Heart right ventricle (tissue), 16 donors: ENCODE measurements at regions not wholly inside any gene's neighbourhood (a gene's known extent, or its start where the extent isn't known, plus 50 kb on each side); places are given as distances from the start of the nearest gene placed in this dataset.

Source experiments
- ATAC-seq, 8 donors: fragments of 200-7000 bp; cut with Tn5 transposase; one replicate each; pipeline ENCODE4 v1.9.1; 2020; ENCODE audit warnings: mild to moderate bottlenecking in 8 of 8, moderate library complexity in 8 of 8, moderate number of reproducible peaks in 1 of 8
- DNase-seq, 2 donors: peaks; one replicate each; pipeline ENCODE4 v3.0.0-alpha.2; 2020
- H3K27ac ChIP-seq, 10 donors: fragments of 200-600 bp; sonication (generic) in 2 of 10; one replicate each; pipeline versions ENCODE4 v1.5.0 to v1.8.0; 2020 to 2022; ENCODE audit warnings: mild to moderate bottlenecking in 3 of 10
- H3K27me3 ChIP-seq, 7 donors: fragments of 200-600 bp; one replicate each; pipeline ENCODE4 v1.8.0; 2021 to 2022; ENCODE audit warnings: mild to moderate bottlenecking in 2 of 7
- H3K36me3 ChIP-seq, 9 donors: fragments of 200-600 bp; sonication (generic) in 1 of 9; one replicate each; pipeline versions ENCODE4 v1.5.0 to v1.8.0; 2020 to 2022; ENCODE audit warnings: mild to moderate bottlenecking in 2 of 9
- H3K4me1 ChIP-seq, 9 donors: fragments of 200-600 bp; sonication (generic) in 1 of 9; one replicate each; pipeline versions ENCODE4 v1.5.0 to v1.8.0; 2020 to 2022; ENCODE audit warnings: mild to moderate bottlenecking in 4 of 9
- H3K4me3 ChIP-seq, 10 donors: fragments of 200-600 bp; sonication (generic) in 2 of 10; one replicate each; pipeline versions ENCODE4 v1.5.0 to v1.8.0; 2020 to 2022; ENCODE audit warnings: mild to moderate bottlenecking in 7 of 10, moderate library complexity in 2 of 10
- H3K9me3 ChIP-seq, 11 donors: fragments of 200-600 bp in 10 of 11; sonication (generic) in 2 of 11; one replicate each; pipeline versions ENCODE4 v1.5.0 to v1.8.0; 2013 to 2022; ENCODE audit warnings: mild to moderate bottlenecking in 2 of 11, control low read depth in 1 of 11, moderate library complexity in 1 of 11
- CTCF ChIP-seq, 9 donors: fragments of 200-600 bp; sonication (generic) in 2 of 9; IDR thresholded peaks; one replicate each; pipeline versions ENCODE4 v1.5.0 to v1.8.0; 2021 to 2022; ENCODE audit warnings: antibody characterized with exemption in 9 of 9, mild to moderate bottlenecking in 5 of 9, moderate library complexity in 1 of 9
- WGBS, 2 donors: extraction: QIAGEN DNeasy Blood & Tissue Kit; methylation state at CpG; one replicate each; pipeline ENCODE4 v1.1.7; 2013; ENCODE audit warnings: inconsistent platforms in 1 of 2; 5-methylcytosine and 5-hydroxymethylcytosine counted together
- intact Hi-C, 10 donors: fragments of 100-400 bp; cut with DNase I; formaldehyde crosslinking; loops; one replicate each; pipeline versions ENCODE4 v1.11.1 to v1.14.2; 2022
- donor health status: Arrhythmogenic right ventricular cardiomyopathy.
- donor health status: ischemic (EF 13 %, LVEDD 7.1; RV severe dilation, severe dysfunction).
- donor health status: healthy with polysubstance abuse.
- donor health status: DM: no; HTN: yes; CAD: no.
- donor health status: DM: no; HTN: no; CAD: no.
- donor health status: ischemic (EF 25% LVEDD 6.9; RV normal size, moderate dysfunction).
- donor health status: ischemic (EF 25% LVEDD 5.7; RV mildly dilated, moderate dysfunction).
- donor health status: healthy.
- donor health status: DM: yes; HTN: yes; CAD: no.
- donor health status: Ischemic cardiomyopathy.
- donor health status: ischemic (EF 35%, LVEDD 5.7; RV mildly dilated, moderate dysfunction).
- donor health status: nonischemic (EF 11% LVEDD 7.7; RV severe dilation, severe dysfunction).
- donor health status: DM: yes; HTN: yes; CAD: no.
- donor health status: PGD.
- donor health status: ischemic (EF 29% LVEDD 5.4; RV normal size, mild dysfunction).
- donor health status: nonischemic (EF 23%, LVEDD 6.1; RV moderate dilation, normal function).

- no peaks in the 10 kb centered on the region for H3K9me3 ChIP-seq
- no peaks in the 10 kb centered on the region for H3K4me1 ChIP-seq
- intact Hi-C loops: no loop called here
- ATAC-seq: no peak
- 66% methylated on average over 11 of the region's 11 CpGs for whole genome bisulfite sequencing, 2 donors
- TF ChIP-seq CTCF (IDR thresholded peaks at IDR 0.05): no peak
- no peaks in the 10 kb centered on the region for H3K36me3 ChIP-seq
- no peak overlapping the region for H3K4me3 ChIP-seq
- no peak for DNase-seq
- H3K27ac ChIP-seq: no peak overlapping the region
- peaks cover 0 to 5% (median 0%) of the 10 kb centered on the region in 7 donors for H3K27me3 ChIP-seq
These were observed 212.8 kb upstream of the ELAC2 start for GRCh38 chr17:13230350-13231264.

DNA sequence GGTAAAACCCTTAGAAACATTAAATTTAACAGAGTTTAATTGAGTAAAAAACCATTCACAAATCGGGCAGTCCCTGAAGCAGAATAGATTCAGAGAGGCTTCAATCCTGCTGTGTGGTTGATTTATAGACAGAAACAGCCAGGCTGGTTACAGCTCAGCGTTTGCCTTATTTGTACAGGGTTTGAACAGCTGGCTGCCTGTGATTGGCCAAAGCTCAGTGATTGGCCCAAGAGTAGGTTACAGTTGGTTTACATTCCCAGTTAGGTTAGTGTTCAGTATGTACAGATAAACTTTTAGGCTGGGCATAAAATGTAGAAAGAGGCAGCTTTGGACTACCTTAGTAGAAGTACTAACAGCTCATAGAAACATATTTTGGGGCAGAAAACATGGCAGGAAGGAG, 210.4 kb upstream of the ELAC2 start:
- intact Hi-C loops: loop anchor here in 1 of 10 donors (5.0 kb wide), 1 partner anchor 116 kb away; no protein-coding TSS in a partner anchor
- Histone ChIP-seq H3K9me3 (no peaks in the 10 kb centered on the region), H3K4me1 (no peaks in the 10 kb centered on the region), H3K27me3 (peaks cover 0 to 10% (median 0%) of the 10 kb centered on the region in 7 donors), H3K36me3 (no peaks in the 10 kb centered on the region), H3K4me3 (no peak overlapping the region), H3K27ac (no peak overlapping the region)
- no peak for DNase-seq
- WGBS, 2 donors: 78 to 87% methylated on average over 2 of the region's 2 CpGs
- ATAC-seq: no peak
- TF ChIP-seq CTCF (IDR thresholded peaks at IDR 0.05): no peak

DNA sequence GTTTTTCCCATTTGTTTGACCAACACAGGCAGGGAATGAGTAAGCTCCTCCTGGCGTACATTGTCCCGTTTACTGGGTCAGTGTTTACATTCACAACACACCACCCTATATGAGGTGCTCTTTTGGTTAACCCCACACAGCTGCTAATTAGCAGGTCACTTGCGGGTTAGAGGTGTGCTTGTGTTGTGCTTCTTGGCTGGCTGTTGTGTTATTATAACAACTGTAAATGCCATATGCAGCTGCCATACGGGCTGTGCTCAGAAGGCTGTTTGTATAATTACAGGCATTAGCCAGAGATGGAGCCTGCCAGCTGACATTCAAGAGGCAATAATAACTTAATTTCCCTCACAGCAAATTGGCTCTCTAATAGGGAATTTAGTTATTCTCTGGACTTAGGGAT, 205.1 kb upstream of the ELAC2 start:
- Histone ChIP-seq H3K9me3 (no peaks in the 10 kb centered on the region), H3K4me3 (no peak overlapping the region), H3K4me1 (no peaks in the 10 kb centered on the region), H3K36me3 (no peaks in the 10 kb centered on the region), H3K27me3 (peaks cover 0 to 10% (median 0%) of the 10 kb centered on the region in 7 donors), H3K27ac (no peak overlapping the region)
- DNase-seq (no peak), ATAC-seq (no peak)
- WGBS, 2 donors: 58 to 61% methylated on average over 4 of the region's 4 CpGs
- intact Hi-C loops: no loop called here
- no peak for TF ChIP-seq CTCF (IDR thresholded peaks at IDR 0.05)

DNA sequence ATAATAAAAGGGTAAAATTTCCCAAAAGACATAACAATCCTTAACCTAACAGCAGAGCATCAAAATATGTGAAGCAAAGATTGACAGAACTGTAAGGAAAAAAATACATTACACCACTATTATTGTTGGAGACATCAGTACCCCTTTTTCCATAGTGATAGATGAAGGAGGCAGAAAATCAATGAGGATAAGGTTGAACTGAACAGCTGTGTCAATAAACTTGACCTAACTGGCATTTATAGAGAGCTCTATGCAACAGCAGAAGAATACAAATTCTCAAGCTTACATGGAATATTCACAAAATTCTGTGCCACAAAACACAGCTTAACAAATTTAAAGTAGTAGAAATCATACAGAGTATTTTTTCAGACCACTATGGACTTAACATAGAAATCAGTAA, 195.0 kb upstream of the ELAC2 start:
- no peak overlapping the region for H3K4me3 ChIP-seq
- H3K27me3 ChIP-seq: no peaks in the 10 kb centered on the region
- no peak for TF ChIP-seq CTCF (IDR thresholded peaks at IDR 0.05)
- H3K9me3 ChIP-seq: peaks cover 0 to 18% (median 4%) of the 10 kb centered on the region in 11 donors
- ATAC-seq (no peak), DNase-seq (no peak)
- H3K36me3 ChIP-seq: no peaks in the 10 kb centered on the region
- no peaks in the 10 kb centered on the region for H3K4me1 ChIP-seq
- no peak overlapping the region for H3K27ac ChIP-seq
- intact Hi-C loops: no loop called here
